ENCODE measurements at regions not wholly inside any gene's neighbourhood (a gene's known extent, or its start where the extent isn't known, plus 50 kb on each side); places are given as distances from the start of the nearest gene placed in this dataset.
A peak's percentile ranks its signal among the peaks of the same experiment; 100 is the strongest.

DNA sequence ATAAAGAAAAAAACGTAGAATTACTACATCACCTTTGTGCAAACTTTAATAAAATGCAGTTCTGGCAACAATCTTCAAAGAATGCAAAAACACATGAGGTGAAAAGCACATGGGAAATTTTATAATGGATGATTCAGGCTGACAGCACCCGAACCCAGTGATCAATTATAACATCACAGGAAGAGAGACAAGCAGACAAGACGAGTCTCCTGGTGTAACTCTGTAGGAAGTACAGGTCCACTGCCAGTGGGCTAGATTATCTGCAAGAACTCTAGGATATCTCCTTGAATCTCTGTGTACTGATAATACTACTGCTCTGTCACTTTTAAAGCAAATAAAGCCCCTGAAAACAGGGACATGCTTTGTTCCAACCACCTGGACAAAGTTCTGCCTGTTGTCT, 58.9 kb upstream of the NXF3 start:
- H3K27ac ChIP-seq (ENCODE audit: low read depth, low read length): peak overlapping the region; percentile 57
- H3K4me2 ChIP-seq (ENCODE audit: insufficient read depth, low read length): peak overlapping the region; percentile 68
- H4K20me1 ChIP-seq (ENCODE audit: insufficient read depth, low read length): no peaks in the 10 kb centered on the region
- no peak for DNase-seq (ENCODE audit: insufficient read length, low spot score, missing footprints)
- H2AFZ ChIP-seq (ENCODE audit: low read length): peak overlapping the region; percentile 39
- H3K4me1 ChIP-seq (ENCODE audit: insufficient read depth, low read length): peaks cover 17% of the 10 kb centered on the region
- peaks cover 2% of the 10 kb centered on the region for H3K27me3 ChIP-seq (ENCODE audit: insufficient read depth, low read length)
- H3K79me2 ChIP-seq (ENCODE audit: insufficient read depth, low read length): no peaks in the 10 kb centered on the region
- H3K9me3 ChIP-seq (ENCODE audit: low read depth, low read length): no peaks in the 10 kb centered on the region
- TF ChIP-seq, protein P1, sequence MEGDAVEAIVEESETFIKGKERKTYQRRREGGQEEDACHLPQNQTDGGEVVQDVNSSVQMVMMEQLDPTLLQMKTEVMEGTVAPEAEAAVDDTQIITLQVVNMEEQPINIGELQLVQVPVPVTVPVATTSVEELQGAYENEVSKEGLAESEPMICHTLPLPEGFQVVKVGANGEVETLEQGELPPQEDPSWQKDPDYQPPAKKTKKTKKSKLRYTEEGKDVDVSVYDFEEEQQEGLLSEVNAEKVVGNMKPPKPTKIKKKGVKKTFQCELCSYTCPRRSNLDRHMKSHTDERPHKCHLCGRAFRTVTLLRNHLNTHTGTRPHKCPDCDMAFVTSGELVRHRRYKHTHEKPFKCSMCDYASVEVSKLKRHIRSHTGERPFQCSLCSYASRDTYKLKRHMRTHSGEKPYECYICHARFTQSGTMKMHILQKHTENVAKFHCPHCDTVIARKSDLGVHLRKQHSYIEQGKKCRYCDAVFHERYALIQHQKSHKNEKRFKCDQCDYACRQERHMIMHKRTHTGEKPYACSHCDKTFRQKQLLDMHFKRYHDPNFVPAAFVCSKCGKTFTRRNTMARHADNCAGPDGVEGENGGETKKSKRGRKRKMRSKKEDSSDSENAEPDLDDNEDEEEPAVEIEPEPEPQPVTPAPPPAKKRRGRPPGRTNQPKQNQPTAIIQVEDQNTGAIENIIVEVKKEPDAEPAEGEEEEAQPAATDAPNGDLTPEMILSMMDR (IDR thresholded peaks at IDR 0.05; ENCODE audit: extremely low read depth, low read depth, low read length): no peak
- no peaks in the 10 kb centered on the region for H3K36me3 ChIP-seq (ENCODE audit: insufficient read depth, low read length)
- no peak overlapping the region for H3K4me3 ChIP-seq (ENCODE audit: insufficient read depth, low read length)

DNA sequence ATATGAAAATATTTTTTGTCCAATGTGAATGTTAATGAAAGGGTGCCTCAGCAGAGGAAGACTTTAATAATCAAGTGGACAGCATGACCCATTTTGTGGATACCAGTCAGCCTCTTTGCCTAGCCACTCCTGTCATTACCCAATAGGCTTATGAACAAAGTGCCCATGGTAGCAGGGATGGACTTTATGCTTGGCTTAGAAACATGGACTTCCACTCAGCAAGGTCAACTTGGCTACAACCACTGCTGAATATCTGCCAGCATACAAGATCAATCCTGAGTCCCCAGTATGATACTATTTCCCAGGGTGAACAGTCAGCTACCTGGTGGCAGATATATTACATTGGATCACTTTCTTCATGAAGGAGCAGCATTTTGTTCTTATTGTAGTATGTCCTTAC, 56.7 kb upstream of the NXF3 start:
- H3K79me2 ChIP-seq (ENCODE audit: insufficient read depth, low read length): no peaks in the 10 kb centered on the region
- H3K36me3 ChIP-seq (ENCODE audit: insufficient read depth, low read length): no peaks in the 10 kb centered on the region
- TF ChIP-seq, protein P1 (IDR thresholded peaks at IDR 0.05; ENCODE audit: extremely low read depth, low read depth, low read length): no peak
- H3K4me1 ChIP-seq (ENCODE audit: insufficient read depth, low read length): peaks cover 17% of the 10 kb centered on the region
- H2AFZ ChIP-seq (ENCODE audit: low read length): no peak overlapping the region
- H3K9me3 ChIP-seq (ENCODE audit: low read depth, low read length): no peaks in the 10 kb centered on the region
- H4K20me1 ChIP-seq (ENCODE audit: insufficient read depth, low read length): no peaks in the 10 kb centered on the region
- no peak overlapping the region for H3K27ac ChIP-seq (ENCODE audit: low read depth, low read length)
- no peak for DNase-seq (ENCODE audit: insufficient read length, low spot score, missing footprints)
- no peak overlapping the region for H3K4me2 ChIP-seq (ENCODE audit: insufficient read depth, low read length)
- H3K27me3 ChIP-seq (ENCODE audit: insufficient read depth, low read length): peaks cover 5% of the 10 kb centered on the region
- no peak overlapping the region for H3K4me3 ChIP-seq (ENCODE audit: insufficient read depth, low read length)

DNA sequence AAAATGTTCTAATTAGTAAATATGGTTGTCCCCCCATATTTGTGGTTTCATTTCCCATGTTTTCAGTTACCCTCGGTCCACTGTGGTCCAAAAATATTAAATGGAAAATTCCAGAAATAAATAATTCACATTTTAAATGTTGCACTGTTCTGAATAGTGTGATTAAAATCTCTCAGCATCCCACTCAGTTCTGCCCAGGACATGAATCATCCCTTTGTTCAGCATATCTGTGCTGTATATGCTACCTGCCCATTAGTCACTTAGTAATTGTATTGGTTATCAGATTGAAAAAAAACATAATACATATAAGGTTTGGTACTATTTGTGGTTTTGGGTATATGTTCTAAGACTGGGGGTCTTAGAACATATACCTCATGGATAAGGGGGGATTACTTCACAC, 55.1 kb upstream of the NXF3 start:
- H3K4me2 ChIP-seq (ENCODE audit: insufficient read depth, low read length): no peak overlapping the region
- no peak for DNase-seq (ENCODE audit: insufficient read length, low spot score, missing footprints)
- H2AFZ ChIP-seq (ENCODE audit: low read length): no peak overlapping the region
- no peak overlapping the region for H3K27ac ChIP-seq (ENCODE audit: low read depth, low read length)
- H4K20me1 ChIP-seq (ENCODE audit: insufficient read depth, low read length): no peaks in the 10 kb centered on the region
- peaks cover 8% of the 10 kb centered on the region for H3K27me3 ChIP-seq (ENCODE audit: insufficient read depth, low read length)
- peaks cover 17% of the 10 kb centered on the region for H3K4me1 ChIP-seq (ENCODE audit: insufficient read depth, low read length)
- no peak overlapping the region for H3K4me3 ChIP-seq (ENCODE audit: insufficient read depth, low read length)
- no peaks in the 10 kb centered on the region for H3K79me2 ChIP-seq (ENCODE audit: insufficient read depth, low read length)
- no peaks in the 10 kb centered on the region for H3K9me3 ChIP-seq (ENCODE audit: low read depth, low read length)
- H3K36me3 ChIP-seq (ENCODE audit: insufficient read depth, low read length): no peaks in the 10 kb centered on the region
- TF ChIP-seq, protein P1 (IDR thresholded peaks at IDR 0.05; ENCODE audit: extremely low read depth, low read depth, low read length): no peak

All from osteoblast (primary cell).